Gastrocnemius medialis (tissue), 4 donors: ENCODE measurements at regions not wholly inside any gene's neighbourhood (a gene's known extent, or its start where the extent isn't known, plus 50 kb on each side); places are given as distances from the start of the nearest gene placed in this dataset.

ENCODE experiments used
- CTCF ChIP-seq, 5 experiments: fragments of 450-650 bp in 3 of 5; fragments of 200-600 bp in 2 of 5; sonication (generic) in 2 of 5; IDR thresholded peaks in 4 of 5; conservative IDR thresholded peaks in 1 of 5; 1 replicate in 4 of 5; 2 replicates in 1 of 5; pipeline ENCODE4 v1.5.1; 2016 to 2019; ENCODE audit warnings: antibody characterized with exemption in 5 of 5, mild to moderate bottlenecking in 3 of 5, moderate library complexity in 3 of 5
- POLR2A ChIP-seq, 2 donors: fragments of 450-650 bp; IDR thresholded peaks; one replicate each; pipeline ENCODE4 v1.6.1; 2017; ENCODE audit warnings: antibody characterized with exemption in 2 of 2, mild to moderate bottlenecking in 2 of 2, moderate library complexity in 2 of 2

DNA sequence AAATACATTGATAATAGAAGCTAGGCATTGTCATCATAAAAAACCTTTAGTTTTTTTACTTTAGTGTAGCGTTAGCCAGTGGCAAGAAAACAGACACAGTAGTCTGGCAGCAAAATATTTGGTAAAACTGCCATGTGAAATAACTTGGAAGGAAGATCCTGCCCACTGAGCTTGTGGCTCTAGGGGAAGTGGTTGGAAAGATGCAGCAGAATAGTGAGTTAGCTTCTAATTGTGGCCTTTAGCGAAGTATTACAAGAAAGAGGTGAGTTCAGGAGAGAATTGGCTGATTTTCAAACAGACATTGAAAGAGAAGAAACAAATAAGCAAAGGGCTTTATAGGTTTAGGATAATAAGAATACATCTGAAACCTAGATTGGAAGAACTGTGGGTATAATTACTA lies 1887.8 kb upstream of the CELF4 start:
- no peak for TF ChIP-seq CTCF (IDR thresholded peaks at IDR 0.05 in 4 of 5, conservative IDR thresholded peaks at IDR 0.05 in 1 of 5)
- no peak for TF ChIP-seq POLR2A (IDR thresholded peaks at IDR 0.05)
